H1 (cell line): ENCODE measurements at regions not wholly inside any gene's neighbourhood (a gene's known extent, or its start where the extent isn't known, plus 50 kb on each side); places are given as distances from the start of the nearest gene placed in this dataset.

Experiments used
- CTCF ChIA-PET: fragments of 300-600 bp; sonication (Branson Sonifier 250); formaldehyde crosslinking; loops from one replicate; lab custom pipeline; 2021; ENCODE audit not compliant: partially characterized antibody; lab: Charles Lee
- POLR2A ChIA-PET: fragments of 300-600 bp; sonication (Branson Sonifier 250); formaldehyde crosslinking; loops from one replicate; lab custom pipeline; 2021; ENCODE audit warnings: inconsistent platforms; ENCODE audit not compliant: partially characterized antibody; lab: Charles Lee
- DNase-seq, 2 experiments: peaks; one replicate each; pipeline versions ENCODE4 v3.0.0 to v3.0.0-alpha.2; 2010 to 2022; ENCODE audit warnings: low spot score in 2 of 2, low read depth in 1 of 2, mixed read lengths in 1 of 2
- FAIRE-seq: peaks from 2 replicates; lab custom pipeline; 2011; peaks lifted over from hg19 to GRCh38; lab: Jason Lieb, UNC
- H2AFZ ChIP-seq: 2 replicates; pipeline ENCODE4 v1.8.1; 2012; ENCODE audit warnings: low read length, inconsistent platforms
- H2AK5ac ChIP-seq: 2 replicates; pipeline ENCODE4 v1.6.1; 2013; ENCODE audit warnings: low read depth, low read length
- H2BK120ac ChIP-seq: replicated peaks from 2 replicates; pipeline ENCODE3; 2013; ENCODE audit warnings: low read depth, low read length, inconsistent platforms
- H2BK12ac ChIP-seq: 2 replicates; pipeline ENCODE4 v1.6.1; 2013; ENCODE audit warnings: low read depth, low read length
- H2BK15ac ChIP-seq: 2 replicates; pipeline ENCODE4 v1.6.1; 2013; ENCODE audit warnings: low read length
- H2BK20ac ChIP-seq: 2 replicates; pipeline ENCODE4 v1.6.1; 2013; ENCODE audit warnings: low read length
- H2BK5ac ChIP-seq: 2 replicates; pipeline ENCODE4 v1.6.1; 2013; ENCODE audit warnings: low read depth, low read length
- H3K14ac ChIP-seq: 2 replicates; pipeline ENCODE4 v1.6.1; 2013; ENCODE audit warnings: inconsistent platforms; ENCODE audit not compliant: insufficient read length
- H3K18ac ChIP-seq: 2 replicates; pipeline ENCODE4 v1.6.1; 2013; ENCODE audit warnings: low read length; ENCODE audit errors: extremely low read depth
- H3K23ac ChIP-seq: 2 replicates; pipeline ENCODE4 v1.6.1; 2013; ENCODE audit warnings: inconsistent platforms; ENCODE audit not compliant: insufficient read length
- H3K23me2 ChIP-seq: 2 replicates; pipeline ENCODE4 v1.6.1; 2013; ENCODE audit warnings: low read depth, low read length
- H3K27ac ChIP-seq: 2 replicates; pipeline ENCODE4 v1.6.1; 2011; ENCODE audit warnings: low read depth, low read length, inconsistent platforms
- H3K27me3 ChIP-seq, 4 experiments: replicated peaks in 1 of 4; 1 replicate in 1 of 4; 2 replicates in 3 of 4; pipeline versions ENCODE4 v1.6.1 to v1.8.1; 2011 to 2013; ENCODE audit warnings: low read length in 3 of 4, mild to moderate bottlenecking in 3 of 4, inconsistent platforms in 2 of 4, mixed read lengths in 2 of 4, moderate library complexity in 1 of 4; ENCODE audit not compliant: control insufficient read depth in 3 of 4, insufficient read depth in 3 of 4; ENCODE audit errors: extremely low read depth in 1 of 4
- H3K36me3 ChIP-seq, 4 experiments: 2 replicates each; pipeline versions ENCODE4 v1.6.1 to v1.8.1; 2011 to 2013; ENCODE audit warnings: mild to moderate bottlenecking in 4 of 4, low read length in 3 of 4, moderate library complexity in 2 of 4, control low read depth in 1 of 4, inconsistent platforms in 1 of 4; ENCODE audit not compliant: insufficient read depth in 4 of 4, control insufficient read depth in 2 of 4
- H3K4ac ChIP-seq: replicated peaks from 2 replicates; pipeline ENCODE3; 2013; ENCODE audit warnings: low read length, low read depth, mixed read lengths, inconsistent platforms; ENCODE audit not compliant: insufficient read length
- H3K4me1 ChIP-seq, 4 experiments: replicated peaks in 1 of 4; 1 replicate in 1 of 4; 2 replicates in 3 of 4; pipeline versions ENCODE4 v1.6.1 to v1.8.1; 2011 to 2013; ENCODE audit warnings: low read length in 3 of 4, inconsistent platforms in 2 of 4, mixed read lengths in 1 of 4; ENCODE audit not compliant: insufficient read depth in 4 of 4, control insufficient read depth in 3 of 4
- H3K4me2 ChIP-seq, 2 experiments: 2 replicates each; pipeline versions ENCODE4 v1.6.1 to v1.8.1; 2011 to 2013; ENCODE audit warnings: low read depth in 2 of 2, low read length in 2 of 2, control low read depth in 1 of 2, inconsistent platforms in 1 of 2, mild to moderate bottlenecking in 1 of 2; ENCODE audit not compliant: insufficient read depth in 1 of 2
- H3K4me3 ChIP-seq, 4 experiments: fragments of 200-600, 300-600 bp in 1 of 4; sonication (generic), shearing (Covaris generic), sonication (Bioruptor Twin) in 1 of 4; 2 replicates each; pipeline versions ENCODE4 v1.5.1 to v1.8.1; 2011 to 2016; ENCODE audit warnings: low read length in 4 of 4, low read depth in 3 of 4, control low read depth in 2 of 4, inconsistent platforms in 2 of 4, mild to moderate bottlenecking in 2 of 4, mixed read lengths in 1 of 4, moderate library complexity in 1 of 4; ENCODE audit not compliant: insufficient read depth in 2 of 4; ENCODE audit errors: extremely low read depth in 1 of 4
- H3K56ac ChIP-seq: replicated peaks from 2 replicates; pipeline ENCODE3; 2013; ENCODE audit warnings: low read depth, mild to moderate bottlenecking, mixed read lengths, low read length, inconsistent platforms; ENCODE audit not compliant: insufficient read length
- H3K79me1 ChIP-seq: 2 replicates; pipeline ENCODE4 v1.6.1; 2013; ENCODE audit warnings: low read depth, low read length, control low read depth
- H3K79me2 ChIP-seq, 2 experiments: 2 replicates each; pipeline versions ENCODE4 v1.6.1 to v1.8.1; 2012 to 2013; ENCODE audit warnings: low read length in 2 of 2, mild to moderate bottlenecking in 2 of 2, inconsistent platforms in 1 of 2; ENCODE audit not compliant: insufficient read depth in 2 of 2, control insufficient read depth in 1 of 2
- H3K9ac ChIP-seq, 4 experiments: replicated peaks in 1 of 4; 1 replicate in 1 of 4; 2 replicates in 3 of 4; pipeline versions ENCODE4 v1.6.1 to v1.8.1; 2011 to 2013; ENCODE audit warnings: low read depth in 3 of 4, low read length in 3 of 4, control low read depth in 2 of 4, mild to moderate bottlenecking in 2 of 4, moderate library complexity in 2 of 4, inconsistent platforms in 1 of 4; ENCODE audit errors: extremely low read depth in 1 of 4
- H3K9me3 ChIP-seq, 2 experiments: 2 replicates each; pipeline versions ENCODE4 v1.6.1 to v1.8.1; 2012 to 2013; ENCODE audit warnings: mild to moderate bottlenecking in 2 of 2, moderate library complexity in 2 of 2, control low read depth in 1 of 2, inconsistent platforms in 1 of 2, low read depth in 1 of 2, low read length in 1 of 2, mixed read lengths in 1 of 2; ENCODE audit not compliant: insufficient read depth in 2 of 2
- H4K20me1 ChIP-seq, 2 experiments: replicated peaks in 1 of 2; 2 replicates each; pipeline versions ENCODE3 to v1.8.1; 2011 to 2013; ENCODE audit warnings: inconsistent platforms in 2 of 2, low read length in 2 of 2, mild to moderate bottlenecking in 1 of 2; ENCODE audit not compliant: insufficient read depth in 2 of 2, control insufficient read depth in 1 of 2
- H4K5ac ChIP-seq: 2 replicates; pipeline ENCODE4 v1.6.1; 2013; ENCODE audit warnings: low read length, low read depth, mixed read lengths, inconsistent platforms; ENCODE audit not compliant: insufficient read length
- H4K8ac ChIP-seq: 2 replicates; pipeline ENCODE4 v1.8.0; 2013; ENCODE audit warnings: mild to moderate bottlenecking, moderate library complexity, low read length, inconsistent platforms; ENCODE audit not compliant: insufficient read depth; ENCODE audit errors: extremely low read depth
- H4K91ac ChIP-seq: replicated peaks from 2 replicates; pipeline ENCODE3; 2013; ENCODE audit warnings: low read length, mixed read lengths, inconsistent platforms; ENCODE audit not compliant: insufficient read length
- NANOG ChIP-seq: IDR thresholded peaks from 2 replicates; pipeline ENCODE4 v1.6.1; 2011; ENCODE audit warnings: low read length, low read depth, mild to moderate bottlenecking, inconsistent platforms; ENCODE audit not compliant: insufficient read depth, poor library complexity, severe bottlenecking
- WGBS, 2 experiments: shearing (Covaris generic) in 1 of 2; methylation state at CpG; one replicate each; pipeline versions ENCODE4 v1.1.6 to v1.1.7; 2013 to 2015; ENCODE audit warnings: low lambda C conversion rate in 2 of 2, mixed read lengths in 2 of 2, inconsistent platforms in 1 of 2, low coverage in 1 of 2, missing lambda C conversion rate in 1 of 2; ENCODE audit not compliant: insufficient replicate concordance in 2 of 2, insufficient coverage in 1 of 2, insufficient read length in 1 of 2; ENCODE audit errors: extremely low coverage in 1 of 2, missing lambda C conversion rate in 1 of 2; 5-methylcytosine and 5-hydroxymethylcytosine counted together
- TF ChIP-seq, protein P1 (sequence below): IDR thresholded peaks from 2 replicates; pipeline ENCODE4 v1.6.1; 2012; ENCODE audit warnings: inconsistent platforms

DNA sequence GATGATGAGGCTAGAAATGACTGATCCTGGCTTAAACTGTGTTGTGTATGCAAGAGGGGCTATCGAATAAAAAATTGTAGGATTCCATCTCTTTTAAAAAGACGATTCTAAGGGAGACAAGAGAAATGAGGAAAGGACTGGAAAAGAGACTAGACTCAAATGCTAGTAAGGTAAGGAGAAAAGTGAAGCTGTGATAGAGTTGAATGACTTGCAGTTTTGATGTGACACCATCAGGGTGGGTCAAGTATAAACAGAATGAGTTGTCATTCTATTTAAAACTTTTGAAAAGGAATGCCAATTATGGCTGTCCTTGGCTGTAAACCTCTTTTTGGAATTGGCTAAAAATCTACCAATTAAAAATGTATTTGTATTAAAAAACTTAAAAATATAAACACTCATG is 184.5 kb upstream of the PHF14 start:
- Histone ChIP-seq H2BK120ac (no peak overlapping the region), H3K27ac (no peak overlapping the region), H3K18ac (no peak overlapping the region), H3K4ac (no peak overlapping the region), H3K9me3 (no peaks in the 10 kb centered on the region), H3K23me2 (no peaks in the 10 kb centered on the region), H4K8ac (no peak overlapping the region), H3K56ac (no peak overlapping the region), H3K79me1 (no peaks in the 10 kb centered on the region), H2BK12ac (no peak overlapping the region), H3K23ac (no peak overlapping the region), H3K4me2 (no peak overlapping the region), H4K20me1 (no peaks in the 10 kb centered on the region), H2BK15ac (no peak overlapping the region), H3K4me3 (no peak overlapping the region), H3K14ac (no peak overlapping the region), H2BK5ac (no peak overlapping the region), H3K4me1 (no peaks in the 10 kb centered on the region), H4K91ac (no peak overlapping the region), H2AFZ (no peak overlapping the region), H3K27me3 (no peaks in the 10 kb centered on the region), H3K36me3 (no peaks in the 10 kb centered on the region), H4K5ac (no peak overlapping the region), H3K9ac (no peak overlapping the region), H3K79me2 (no peaks in the 10 kb centered on the region), H2AK5ac (no peak overlapping the region), H2BK20ac (no peak overlapping the region)
- POLR2A ChIA-PET: no interaction called here
- CTCF ChIA-PET: interaction anchor here (0.6 kb wide), 1 partner anchor 35 kb away, joined by 3 read pairs; no protein-coding TSS in a partner anchor
- DNase-seq: no peak
- WGBS, 2 experiments: 86% methylated on average over 2 of the region's 2 CpGs; no CpG with 5 or more reads in 1 of the 2 experiments
- FAIRE-seq: no peak
- TF ChIP-seq, protein P1, sequence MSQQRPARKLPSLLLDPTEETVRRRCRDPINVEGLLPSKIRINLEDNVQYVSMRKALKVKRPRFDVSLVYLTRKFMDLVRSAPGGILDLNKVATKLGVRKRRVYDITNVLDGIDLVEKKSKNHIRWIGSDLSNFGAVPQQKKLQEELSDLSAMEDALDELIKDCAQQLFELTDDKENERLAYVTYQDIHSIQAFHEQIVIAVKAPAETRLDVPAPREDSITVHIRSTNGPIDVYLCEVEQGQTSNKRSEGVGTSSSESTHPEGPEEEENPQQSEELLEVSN: no peak
- TF ChIP-seq NANOG: no peak
